Uterus (tissue), 2 donors: ENCODE measurements at regions not wholly inside any gene's neighbourhood (a gene's known extent, or its start where the extent isn't known, plus 50 kb on each side); places are given as distances from the start of the nearest gene placed in this dataset.

ENCODE experiments used
- CTCF ChIP-seq, 4 experiments: fragments of 200-600 bp in 2 of 4; fragments of 450-650 bp in 2 of 4; sonication (generic) in 2 of 4; IDR thresholded peaks; one replicate each; pipeline ENCODE4 v1.5.1; 2016 to 2019; ENCODE audit warnings: antibody characterized with exemption in 4 of 4, mild to moderate bottlenecking in 2 of 4, moderate library complexity in 1 of 4
- POLR2A ChIP-seq, 2 donors: fragments of 450-650 bp; IDR thresholded peaks; one replicate each; pipeline ENCODE4 v1.6.1; 2016; ENCODE audit warnings: antibody characterized with exemption in 2 of 2, mild to moderate bottlenecking in 1 of 2, moderate library complexity in 1 of 2

- no peak for TF ChIP-seq CTCF (IDR thresholded peaks at IDR 0.05)
- TF ChIP-seq POLR2A (IDR thresholded peaks at IDR 0.05) = no peak
Measured at GRCh38 chr7:69399401-69399800, 198.9 kb upstream of the AUTS2 start.
